ENCODE measurements at regions not wholly inside any gene's neighbourhood (a gene's known extent, or its start where the extent isn't known, plus 50 kb on each side); places are given as distances from the start of the nearest gene placed in this dataset.

DNA sequence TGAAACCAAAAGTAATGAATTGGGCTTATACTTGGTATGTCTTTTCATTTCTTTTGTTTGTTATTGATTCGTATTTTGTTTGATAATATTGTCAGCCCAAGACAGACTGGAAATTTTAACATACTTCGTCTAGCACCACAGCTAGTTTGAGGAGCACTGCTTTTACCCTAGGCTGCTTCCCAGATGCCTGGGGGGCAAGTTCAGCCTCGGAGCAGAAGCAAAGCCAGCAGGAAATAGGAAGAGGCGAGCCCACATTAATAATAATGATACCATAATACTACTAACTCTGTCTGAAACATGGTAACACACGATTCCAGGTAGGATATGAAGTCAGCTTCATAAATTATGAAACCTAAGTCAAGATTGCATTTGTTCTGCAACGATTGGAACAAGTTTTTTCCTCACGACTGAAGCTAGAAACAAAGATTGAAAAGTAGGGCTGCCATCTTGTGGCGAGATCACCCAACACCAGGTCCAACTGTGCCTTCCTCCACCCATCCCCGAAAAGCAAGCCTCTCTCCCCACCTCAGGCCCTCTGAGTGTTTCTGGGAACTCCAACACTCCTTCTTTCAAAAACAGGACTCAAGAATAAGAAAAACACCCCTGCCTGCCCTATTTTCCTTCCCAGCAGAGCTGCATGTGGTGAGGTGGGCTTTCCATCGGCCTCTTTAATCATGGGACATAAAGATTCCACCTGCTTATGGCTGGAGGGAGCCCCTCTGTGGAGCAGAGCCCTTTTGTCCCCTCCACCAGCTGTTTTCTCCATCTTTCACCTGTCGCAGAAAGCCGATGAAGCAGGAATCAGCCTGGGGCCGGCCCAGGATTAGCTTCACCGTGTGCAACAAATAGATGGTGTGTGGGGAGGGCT is 236.4 kb downstream of the CAAP1 start:
- TF ChIP-seq, protein P1, sequence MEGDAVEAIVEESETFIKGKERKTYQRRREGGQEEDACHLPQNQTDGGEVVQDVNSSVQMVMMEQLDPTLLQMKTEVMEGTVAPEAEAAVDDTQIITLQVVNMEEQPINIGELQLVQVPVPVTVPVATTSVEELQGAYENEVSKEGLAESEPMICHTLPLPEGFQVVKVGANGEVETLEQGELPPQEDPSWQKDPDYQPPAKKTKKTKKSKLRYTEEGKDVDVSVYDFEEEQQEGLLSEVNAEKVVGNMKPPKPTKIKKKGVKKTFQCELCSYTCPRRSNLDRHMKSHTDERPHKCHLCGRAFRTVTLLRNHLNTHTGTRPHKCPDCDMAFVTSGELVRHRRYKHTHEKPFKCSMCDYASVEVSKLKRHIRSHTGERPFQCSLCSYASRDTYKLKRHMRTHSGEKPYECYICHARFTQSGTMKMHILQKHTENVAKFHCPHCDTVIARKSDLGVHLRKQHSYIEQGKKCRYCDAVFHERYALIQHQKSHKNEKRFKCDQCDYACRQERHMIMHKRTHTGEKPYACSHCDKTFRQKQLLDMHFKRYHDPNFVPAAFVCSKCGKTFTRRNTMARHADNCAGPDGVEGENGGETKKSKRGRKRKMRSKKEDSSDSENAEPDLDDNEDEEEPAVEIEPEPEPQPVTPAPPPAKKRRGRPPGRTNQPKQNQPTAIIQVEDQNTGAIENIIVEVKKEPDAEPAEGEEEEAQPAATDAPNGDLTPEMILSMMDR (IDR thresholded peaks at IDR 0.05) = no peak
- intact Hi-C loops (cut with micrococcal nuclease) = no loop called here
- H3K27me3 Mint-ChIP-seq (ENCODE audit: low read depth in 2 of 2) = peaks cover 0 to 2% of the 10 kb centered on the region in 2 donors

DNA sequence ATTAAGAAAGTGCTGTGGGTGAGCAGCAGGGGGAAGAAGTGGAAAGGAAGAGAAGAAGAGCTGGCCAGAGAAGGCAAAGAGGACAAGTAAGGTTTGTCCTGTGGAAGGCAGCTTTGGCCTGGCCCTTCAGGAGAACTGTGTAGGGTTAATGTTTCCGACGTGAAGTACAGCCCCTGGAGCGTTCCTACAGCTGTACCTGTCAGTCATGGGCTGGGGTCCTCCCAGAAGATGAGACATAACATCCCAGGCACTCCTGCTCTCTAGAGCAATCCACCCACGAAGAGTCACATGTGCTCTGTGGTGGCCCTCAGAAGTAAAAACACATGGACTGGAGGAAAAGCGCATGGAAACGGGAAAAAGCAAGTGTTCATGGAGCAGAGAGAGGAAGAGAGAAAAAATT is 237.4 kb downstream of the CAAP1 start:
- peaks cover 6 to 15% of the 10 kb centered on the region in 2 donors for H3K9me3 Mint-ChIP-seq
- no peaks in the 10 kb centered on the region for H3K27me3 ChIP-seq (ENCODE audit: control insufficient read depth, insufficient read depth, low read length)
- no peak overlapping the region for H3K4me3 ChIP-seq (ENCODE audit: low read length)
- ATAC-seq (no peak), DNase-seq (no peak)
- H3K9me3 ChIP-seq (ENCODE audit: control insufficient read depth, insufficient read depth, low read length) = no peaks in the 10 kb centered on the region
- H3K27ac Mint-ChIP-seq = no peak overlapping the region
- no peaks in the 10 kb centered on the region for H3K4me1 Mint-ChIP-seq
- no peak overlapping the region for H3K27ac ChIP-seq (ENCODE audit: low read length)
- peaks cover 0 to 2% of the 10 kb centered on the region in 2 donors for H3K27me3 Mint-ChIP-seq (ENCODE audit: low read depth in 2 of 2)
- TF ChIP-seq, protein P1 (IDR thresholded peaks at IDR 0.05) = no peak
- no peaks in the 10 kb centered on the region for H3K4me1 ChIP-seq (ENCODE audit: control insufficient read depth, insufficient read depth, low read length)
- H3K36me3 Mint-ChIP-seq = no peaks in the 10 kb centered on the region
- intact Hi-C loops (cut with micrococcal nuclease) = no loop called here
- H3K36me3 ChIP-seq (ENCODE audit: control insufficient read depth, insufficient read depth, low read length) = no peaks in the 10 kb centered on the region
- WGBS (ENCODE audit: insufficient coverage) = 94% methylated on average over 6 of the region's 6 CpGs
- no peak overlapping the region for H3K4me3 Mint-ChIP-seq

More for the DNA sequence above, 236.4 kb downstream of the CAAP1 start:
- Mint-ChIP-seq H3K36me3 (no peaks in the 10 kb centered on the region), H3K27ac (no peak overlapping the region), H3K4me3 (no peak overlapping the region), H3K9me3 (peaks cover 9 to 20% of the 10 kb centered on the region in 2 donors), H3K4me1 (no peaks in the 10 kb centered on the region)
- Histone ChIP-seq H3K4me3 (ENCODE audit: low read length) (no peak overlapping the region), H3K36me3 (ENCODE audit: control insufficient read depth, insufficient read depth, low read length) (no peaks in the 10 kb centered on the region), H3K9me3 (ENCODE audit: control insufficient read depth, insufficient read depth, low read length) (no peaks in the 10 kb centered on the region), H3K27me3 (ENCODE audit: control insufficient read depth, insufficient read depth, low read length) (no peaks in the 10 kb centered on the region), H3K27ac (ENCODE audit: low read length) (no peak overlapping the region), H3K4me1 (ENCODE audit: control insufficient read depth, insufficient read depth, low read length) (no peaks in the 10 kb centered on the region)
- 64% methylated on average over 14 of the region's 14 CpGs for WGBS (ENCODE audit: insufficient coverage)
- ATAC-seq (no peak), DNase-seq (no peak)

DNA sequence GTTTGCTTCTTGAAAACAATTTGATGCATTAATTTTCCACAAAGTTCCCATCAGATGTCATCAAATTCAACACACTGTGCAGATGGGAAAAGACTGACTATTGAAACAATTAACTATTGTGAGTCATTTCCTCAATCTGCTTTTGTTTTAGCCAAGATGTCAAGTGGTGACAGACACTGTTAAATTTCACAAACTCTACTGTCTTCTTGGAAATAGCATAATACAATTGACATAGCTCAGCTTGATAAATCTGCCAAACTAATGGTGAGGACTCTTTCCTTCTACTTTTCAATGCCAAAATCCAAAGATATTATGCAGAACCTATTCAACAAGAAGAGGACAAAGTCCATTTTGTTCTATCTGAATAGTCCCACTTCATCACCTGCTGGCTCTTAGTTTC is 242.3 kb downstream of the CAAP1 start:
- Mint-ChIP-seq H3K27me3 (ENCODE audit: low read depth in 2 of 2) (peaks cover 0 to 6% of the 10 kb centered on the region in 2 donors), H3K4me3 (no peak overlapping the region), H3K27ac (no peak overlapping the region), H3K9me3 (peaks cover 3 to 14% of the 10 kb centered on the region in 2 donors), H3K36me3 (no peaks in the 10 kb centered on the region), H3K4me1 (no peaks in the 10 kb centered on the region)
- H3K27me3 ChIP-seq (ENCODE audit: control insufficient read depth, insufficient read depth, low read length) = no peaks in the 10 kb centered on the region
- no peak for ATAC-seq
- H3K27ac ChIP-seq (ENCODE audit: low read length) = no peak overlapping the region
- H3K36me3 ChIP-seq (ENCODE audit: control insufficient read depth, insufficient read depth, low read length) = no peaks in the 10 kb centered on the region
- no peaks in the 10 kb centered on the region for H3K9me3 ChIP-seq (ENCODE audit: control insufficient read depth, insufficient read depth, low read length)
- no peak for DNase-seq
- H3K4me3 ChIP-seq (ENCODE audit: low read length) = no peak overlapping the region
- TF ChIP-seq, protein P1 (IDR thresholded peaks at IDR 0.05) = no peak
- intact Hi-C loops (cut with micrococcal nuclease) = no loop called here
- no peaks in the 10 kb centered on the region for H3K4me1 ChIP-seq (ENCODE audit: control insufficient read depth, insufficient read depth, low read length)

DNA sequence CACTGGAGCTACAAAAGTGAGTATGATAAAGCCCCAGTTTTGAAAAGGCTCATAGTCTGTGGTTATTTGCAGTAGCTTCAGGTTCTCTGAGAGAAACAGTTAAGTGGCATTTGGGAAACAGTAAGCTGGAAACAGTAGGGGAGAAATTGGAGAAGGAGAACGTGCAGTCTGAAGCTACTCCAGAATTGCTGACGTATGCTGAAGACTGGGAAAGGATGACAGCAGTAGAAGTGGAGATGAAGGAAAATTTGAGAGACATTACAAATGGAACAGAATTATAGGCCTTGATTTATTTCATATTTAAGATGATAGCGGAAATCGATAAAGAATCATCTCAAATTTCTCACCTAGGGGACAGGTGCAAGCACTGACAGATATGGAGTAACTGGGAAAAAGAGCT is 248.8 kb downstream of the CAAP1 start:
- no peak overlapping the region for H3K4me3 ChIP-seq (ENCODE audit: low read length)
- Mint-ChIP-seq H3K36me3 (no peaks in the 10 kb centered on the region), H3K9me3 (peaks cover 6 to 10% of the 10 kb centered on the region in 2 donors), H3K4me3 (no peak overlapping the region), H3K27ac (no peak overlapping the region), H3K4me1 (no peaks in the 10 kb centered on the region), H3K27me3 (ENCODE audit: low read depth in 2 of 2) (no peaks in the 10 kb centered on the region)
- no peaks in the 10 kb centered on the region for H3K4me1 ChIP-seq (ENCODE audit: control insufficient read depth, insufficient read depth, low read length)
- no peak overlapping the region for H3K27ac ChIP-seq (ENCODE audit: low read length)
- no peaks in the 10 kb centered on the region for H3K36me3 ChIP-seq (ENCODE audit: control insufficient read depth, insufficient read depth, low read length)
- TF ChIP-seq, protein P1 (IDR thresholded peaks at IDR 0.05) = no peak
- intact Hi-C loops (cut with micrococcal nuclease) = no loop called here
- WGBS (ENCODE audit: insufficient coverage) = 87% methylated on average over 2 of the region's 4 CpGs
- DNase-seq = no peak
- H3K9me3 ChIP-seq (ENCODE audit: control insufficient read depth, insufficient read depth, low read length) = no peaks in the 10 kb centered on the region
- no peaks in the 10 kb centered on the region for H3K27me3 ChIP-seq (ENCODE audit: control insufficient read depth, insufficient read depth, low read length)
- no peak for ATAC-seq

Data from natural killer cell (primary cell).